ENCODE measurements at regions not wholly inside any gene's neighbourhood (a gene's known extent, or its start where the extent isn't known, plus 50 kb on each side); places are given as distances from the start of the nearest gene placed in this dataset.

GRCh38 chr9:90085633-90086032, 480.8 kb downstream of the GADD45G start:
- no peak for DNase-seq

- no peak for DNase-seq
These were observed 481.3 kb downstream of the GADD45G start for GRCh38 chr9:90086101-90086511.

- no peak for DNase-seq
These were observed 483.6 kb downstream of the GADD45G start for GRCh38 chr9:90088434-90088833.

- DNase-seq: no peak
These were observed 484.0 kb downstream of the GADD45G start for GRCh38 chr9:90088856-90089255.

- no peak for DNase-seq
These were observed 486.2 kb downstream of the GADD45G start for GRCh38 chr9:90090997-90091396.

GRCh38 chr9:90092508-90092907, 487.7 kb downstream of the GADD45G start:
- DNase-seq: no peak

GRCh38 chr9:90095682-90096081, 490.9 kb downstream of the GADD45G start:
- no peak for DNase-seq

GRCh38 chr9:90097237-90097636, 492.4 kb downstream of the GADD45G start:
- no peak for DNase-seq

GRCh38 chr9:90098408-90098807, 493.6 kb downstream of the GADD45G start:
- DNase-seq: no peak

- DNase-seq: no peak
These were observed 494.6 kb downstream of the GADD45G start for GRCh38 chr9:90099262-90099963.

- no peak for DNase-seq
These were observed 495.2 kb downstream of the GADD45G start for GRCh38 chr9:90100014-90100413.

GRCh38 chr9:90102292-90102901, 497.6 kb downstream of the GADD45G start:
- no peak for DNase-seq

- DNase-seq: no peak
These were observed 499.0 kb downstream of the GADD45G start for GRCh38 chr9:90103771-90104170.

GRCh38 chr9:90105773-90106172, 501.0 kb downstream of the GADD45G start:
- DNase-seq: no peak

- DNase-seq: no peak
These were observed 502.4 kb downstream of the GADD45G start for GRCh38 chr9:90107040-90107725.

- no peak for DNase-seq
These were observed 503.2 kb downstream of the GADD45G start for GRCh38 chr9:90107726-90108655.

GRCh38 chr9:90112788-90113187, 508.0 kb downstream of the GADD45G start:
- DNase-seq: no peak

GRCh38 chr9:90114641-90115425, 510.0 kb downstream of the GADD45G start:
- DNase-seq: no peak

- no peak for DNase-seq
These were observed 517.0 kb downstream of the GADD45G start for GRCh38 chr9:90121762-90122161.

GRCh38 chr9:90124961-90125360, 517.7 kb downstream of the DIRAS2 start:
- DNase-seq: no peak

- DNase-seq: no peak
These were observed 514.7 kb downstream of the DIRAS2 start for GRCh38 chr9:90127923-90128322.

- no peak for DNase-seq
These were observed 513.9 kb downstream of the DIRAS2 start for GRCh38 chr9:90128587-90129190.

All from amniotic stem cell (primary cell).